Fibroblast of mammary gland (primary cell): ENCODE measurements at regions not wholly inside any gene's neighbourhood (a gene's known extent, or its start where the extent isn't known, plus 50 kb on each side); places are given as distances from the start of the nearest gene placed in this dataset.
A peak's percentile ranks its signal among the peaks of the same experiment; 100 is the strongest.

Source experiments
- DNase-seq: peaks from one replicate; pipeline ENCODE4 v3.0.0-alpha.2; 2010; ENCODE audit warnings: low read depth
- H3K4me3 ChIP-seq: 2 replicates; pipeline ENCODE4 v1.5.1; 2011; ENCODE audit warnings: low read depth, mild to moderate bottlenecking, low read length, moderate library complexity; ENCODE audit not compliant: control insufficient read depth
- TF ChIP-seq, protein P1 (sequence below): conservative IDR thresholded peaks from 2 replicates; pipeline ENCODE4 v1.5.1; 2011; ENCODE audit warnings: low read depth, low read length, inconsistent platforms; ENCODE audit not compliant: control insufficient read depth, insufficient read depth

DNA sequence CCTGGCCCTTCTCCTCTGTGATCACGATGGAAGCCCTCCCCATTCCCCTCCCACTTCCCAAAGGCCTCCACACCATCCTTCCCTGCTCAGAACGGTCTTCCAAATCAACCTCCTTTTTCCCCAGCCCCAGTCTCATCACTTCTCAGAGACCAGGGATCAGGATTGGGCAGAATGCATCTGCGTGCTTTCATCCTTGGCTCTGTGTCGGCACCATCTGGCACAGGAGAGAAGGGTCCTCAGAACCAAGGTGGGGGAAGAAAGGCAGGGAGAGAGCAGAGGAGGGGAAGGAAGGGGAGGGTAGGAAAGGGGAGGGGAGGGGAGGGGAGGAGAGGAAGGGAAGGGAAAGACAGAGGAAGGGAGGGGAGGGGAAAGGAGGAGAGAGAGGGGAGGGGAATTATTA, 52.4 kb upstream of the FICD start:
- H3K4me3 ChIP-seq = no peak overlapping the region
- no peak for DNase-seq
- TF ChIP-seq, protein P1, sequence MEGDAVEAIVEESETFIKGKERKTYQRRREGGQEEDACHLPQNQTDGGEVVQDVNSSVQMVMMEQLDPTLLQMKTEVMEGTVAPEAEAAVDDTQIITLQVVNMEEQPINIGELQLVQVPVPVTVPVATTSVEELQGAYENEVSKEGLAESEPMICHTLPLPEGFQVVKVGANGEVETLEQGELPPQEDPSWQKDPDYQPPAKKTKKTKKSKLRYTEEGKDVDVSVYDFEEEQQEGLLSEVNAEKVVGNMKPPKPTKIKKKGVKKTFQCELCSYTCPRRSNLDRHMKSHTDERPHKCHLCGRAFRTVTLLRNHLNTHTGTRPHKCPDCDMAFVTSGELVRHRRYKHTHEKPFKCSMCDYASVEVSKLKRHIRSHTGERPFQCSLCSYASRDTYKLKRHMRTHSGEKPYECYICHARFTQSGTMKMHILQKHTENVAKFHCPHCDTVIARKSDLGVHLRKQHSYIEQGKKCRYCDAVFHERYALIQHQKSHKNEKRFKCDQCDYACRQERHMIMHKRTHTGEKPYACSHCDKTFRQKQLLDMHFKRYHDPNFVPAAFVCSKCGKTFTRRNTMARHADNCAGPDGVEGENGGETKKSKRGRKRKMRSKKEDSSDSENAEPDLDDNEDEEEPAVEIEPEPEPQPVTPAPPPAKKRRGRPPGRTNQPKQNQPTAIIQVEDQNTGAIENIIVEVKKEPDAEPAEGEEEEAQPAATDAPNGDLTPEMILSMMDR = no peak

- DNase-seq = no peak
- TF ChIP-seq, protein P1 = no peak
- no peak overlapping the region for H3K4me3 ChIP-seq
Observed at GRCh38 chr12:108461058-108461660, 53.9 kb upstream of the FICD start.

- H3K4me3 ChIP-seq = no peak overlapping the region
- TF ChIP-seq, protein P1 = no peak
- no peak for DNase-seq
Observed at GRCh38 chr12:108459149-108459548, 55.9 kb upstream of the FICD start.

DNA sequence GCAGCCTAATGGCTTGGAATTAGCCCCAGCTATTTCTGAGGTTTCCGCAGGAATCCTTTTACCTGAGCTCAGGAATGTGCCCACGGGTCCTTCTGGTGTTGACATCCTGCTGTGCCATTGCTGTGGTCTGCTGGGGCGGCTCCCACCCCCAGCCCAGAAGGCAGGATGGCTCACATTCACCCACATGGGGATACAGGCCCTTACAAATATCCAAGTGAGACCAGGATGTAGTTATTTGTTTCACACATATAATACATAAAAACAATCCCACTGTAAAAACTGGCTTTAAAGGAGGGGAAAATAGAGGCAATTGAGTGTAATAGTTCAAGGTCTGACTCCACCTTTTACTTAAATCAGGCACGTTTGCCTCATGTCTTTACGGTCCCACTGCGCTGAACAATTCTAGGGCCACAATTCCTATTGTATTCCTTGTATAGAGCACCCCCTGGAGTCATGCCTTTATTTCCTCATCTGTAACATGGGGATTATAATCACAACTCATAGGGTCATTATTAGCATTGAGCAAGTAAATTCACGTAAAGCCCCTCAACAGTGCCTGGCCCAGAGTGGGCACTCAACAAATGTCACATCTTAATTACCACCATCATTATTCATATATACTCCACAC, 57.2 kb upstream of the FICD start:
- TF ChIP-seq, protein P1 = peak; percentile 19
- H3K4me3 ChIP-seq = no peak overlapping the region
- DNase-seq = peak; percentile 8

GRCh38 chr12:108457006-108457733, 57.9 kb upstream of the FICD start:
- no peak overlapping the region for H3K4me3 ChIP-seq
- DNase-seq = peak; percentile 57
- TF ChIP-seq, protein P1 = peak; percentile 77

GRCh38 chr12:108455706-108456105, 59.4 kb upstream of the FICD start:
- no peak for DNase-seq
- TF ChIP-seq, protein P1 = no peak

More at GRCh38 chr12:108455706-108456105, 59.4 kb upstream of the FICD start:
- H3K4me3 ChIP-seq = no peak overlapping the region
